Mesodermal cell (in vitro differentiated cells): ENCODE measurements at regions not wholly inside any gene's neighbourhood (a gene's known extent, or its start where the extent isn't known, plus 50 kb on each side); places are given as distances from the start of the nearest gene placed in this dataset.
"Not testable (repeated sequence)": the region's sequence is repeated elsewhere in the genome, so short reads cannot be mapped to it uniquely, and the experiment has no call there.

Experiments used
- H3K27ac ChIP-seq: 2 replicates; pipeline ENCODE4 v1.7.0; 2013; ENCODE audit warnings: mild to moderate bottlenecking, low read depth, low read length, moderate library complexity; ENCODE audit not compliant: severe bottlenecking
- H3K36me3 ChIP-seq: 2 replicates; pipeline ENCODE4 v1.7.1; 2013; ENCODE audit warnings: mild to moderate bottlenecking, low read length, moderate library complexity; ENCODE audit not compliant: control insufficient read depth, insufficient read depth
- H3K4me1 ChIP-seq: one replicate; pipeline ENCODE4 v1.7.1; 2013; ENCODE audit warnings: mild to moderate bottlenecking, low read length; ENCODE audit not compliant: insufficient read depth, control insufficient read depth, poor library complexity, severe bottlenecking
- H3K4me3 ChIP-seq: 2 replicates; pipeline ENCODE4 v1.7.0; 2013; ENCODE audit warnings: low read length, control low read depth, mild to moderate bottlenecking; ENCODE audit not compliant: insufficient read depth, poor library complexity, severe bottlenecking; ENCODE audit errors: extremely low read depth
- H3K9me3 ChIP-seq: 2 replicates; pipeline ENCODE4 v1.7.1; 2013; ENCODE audit warnings: mild to moderate bottlenecking, low read length, moderate library complexity; ENCODE audit not compliant: control insufficient read depth
- WGBS, 2 experiments: methylation state at CpG; one replicate each; pipeline ENCODE4 v1.1.5; 2013; ENCODE audit warnings: missing lambda C conversion rate in 2 of 2; ENCODE audit not compliant: insufficient coverage in 2 of 2; 5-methylcytosine and 5-hydroxymethylcytosine counted together

- Histone ChIP-seq H3K4me3 (no peak overlapping the region), H3K36me3 (no peaks in the 10 kb centered on the region), H3K9me3 (no peaks in the 10 kb centered on the region), H3K27ac (no peak overlapping the region), H3K4me1 (peaks cover 20% of the 10 kb centered on the region)
Measured at GRCh38 chr12:53871367-53871766, 67.3 kb upstream of the HOXC13 start.

GRCh38 chr12:53872367-53872766 lies 66.3 kb upstream of the HOXC13 start:
- Histone ChIP-seq H3K4me1 (peaks cover 14% of the 10 kb centered on the region), H3K27ac (no peak overlapping the region), H3K4me3 (no peak overlapping the region), H3K36me3 (no peaks in the 10 kb centered on the region), H3K9me3 (no peaks in the 10 kb centered on the region)
- 70 to 83% methylated on average over 1 of the region's 2 CpGs for WGBS, 2 experiments

GRCh38 chr12:53877961-53878360 lies 60.7 kb upstream of the HOXC13 start:
- no CpG with 5 or more reads among the region's 3 CpGs for WGBS, 2 experiments
- not testable (repeated sequence) for H3K36me3 ChIP-seq, H3K4me3 ChIP-seq, H3K4me1 ChIP-seq, H3K27ac ChIP-seq, H3K9me3 ChIP-seq

- Histone ChIP-seq H3K4me3 (no peak overlapping the region), H3K4me1 (no peaks in the 10 kb centered on the region), H3K36me3 (no peaks in the 10 kb centered on the region), H3K9me3 (no peaks in the 10 kb centered on the region), H3K27ac (no peak overlapping the region)
- WGBS, 2 experiments: 67 to 72% methylated on average over 1 to 2 of the region's 3 CpGs
Measured at GRCh38 chr12:53887006-53887405, 51.6 kb upstream of the HOXC13 start.

- Histone ChIP-seq H3K27ac (no peak overlapping the region), H3K4me1 (no peaks in the 10 kb centered on the region), H3K4me3 (no peak overlapping the region), H3K36me3 (no peaks in the 10 kb centered on the region), H3K9me3 (no peaks in the 10 kb centered on the region)
- WGBS, 2 experiments: 83% methylated on average over 1 of the region's 2 CpGs; no CpG with 5 or more reads in 1 of the 2 experiments
Measured at GRCh38 chr12:53887881-53888280, 50.8 kb upstream of the HOXC13 start.
